H9 (cell line): ENCODE measurements at regions not wholly inside any gene's neighbourhood (a gene's known extent, or its start where the extent isn't known, plus 50 kb on each side); places are given as distances from the start of the nearest gene placed in this dataset.

Experiments
- DNase-seq: peaks from one replicate; pipeline ENCODE4 v3.0.0-alpha.2; 2017
- H2AFZ ChIP-seq: one replicate; pipeline ENCODE4 v1.6.1; 2013; ENCODE audit warnings: mild to moderate bottlenecking, low read length, control low read depth, moderate library complexity
- H2AK5ac ChIP-seq: 2 replicates; pipeline ENCODE4 v1.6.1; 2013; ENCODE audit warnings: low read length, control low read depth, mixed read lengths; ENCODE audit not compliant: insufficient read length
- H2BK120ac ChIP-seq: one replicate; pipeline ENCODE4 v1.6.1; 2013; ENCODE audit warnings: low read depth, mild to moderate bottlenecking, low read length, control low read depth, inconsistent platforms; ENCODE audit not compliant: poor library complexity, severe bottlenecking
- H2BK12ac ChIP-seq: 2 replicates; pipeline ENCODE4 v1.6.1; 2013; ENCODE audit warnings: low read length, control low read depth, mixed read lengths, low read depth; ENCODE audit not compliant: insufficient read length
- H2BK15ac ChIP-seq: 2 replicates; pipeline ENCODE4 v1.6.1; 2013; ENCODE audit warnings: low read depth, low read length, control low read depth
- H2BK20ac ChIP-seq: one replicate; pipeline ENCODE4 v1.6.1; 2013; ENCODE audit warnings: low read depth, mild to moderate bottlenecking, low read length, control low read depth, inconsistent platforms; ENCODE audit not compliant: poor library complexity, severe bottlenecking
- H2BK5ac ChIP-seq: 2 replicates; pipeline ENCODE4 v1.6.1; 2013; ENCODE audit warnings: low read length, control low read depth, mixed read lengths; ENCODE audit not compliant: insufficient read length
- H3K14ac ChIP-seq: 2 replicates; pipeline ENCODE4 v1.6.1; 2013; ENCODE audit warnings: low read length, control low read depth; ENCODE audit not compliant: insufficient read depth
- H3K18ac ChIP-seq: 2 replicates; pipeline ENCODE4 v1.6.1; 2013; ENCODE audit warnings: low read depth, mild to moderate bottlenecking, mixed read lengths, low read length, control low read depth; ENCODE audit not compliant: insufficient read length
- H3K23ac ChIP-seq: 2 replicates; pipeline ENCODE4 v1.6.1; 2013; ENCODE audit warnings: low read length, control low read depth, mixed read lengths, low read depth; ENCODE audit not compliant: insufficient read length
- H3K23me2 ChIP-seq: 2 replicates; pipeline ENCODE4 v1.6.1; 2013; ENCODE audit warnings: low read depth, mild to moderate bottlenecking, mixed read lengths, low read length, control low read depth; ENCODE audit not compliant: insufficient read length, poor library complexity, severe bottlenecking
- H3K27ac ChIP-seq: 2 replicates; pipeline ENCODE4 v1.5.1; 2013; ENCODE audit warnings: low read length, control low read depth, mixed read lengths, low read depth; ENCODE audit not compliant: insufficient read length
- H3K27me3 ChIP-seq: 2 replicates; pipeline ENCODE4 v1.6.1; 2013; ENCODE audit warnings: low read length, control low read depth, inconsistent platforms; ENCODE audit not compliant: insufficient read depth
- H3K4ac ChIP-seq: 2 replicates; pipeline ENCODE4 v1.6.1; 2013; ENCODE audit warnings: low read depth, mild to moderate bottlenecking, control low read depth, inconsistent platforms, low read length, moderate library complexity
- H3K4me1 ChIP-seq: 2 replicates; pipeline ENCODE4 v1.6.1; 2013; ENCODE audit warnings: low read length, control low read depth, inconsistent platforms; ENCODE audit not compliant: insufficient read depth
- H3K4me2 ChIP-seq: 2 replicates; pipeline ENCODE4 v1.6.1; 2013; ENCODE audit warnings: low read length, control low read depth, mixed read lengths; ENCODE audit not compliant: insufficient read length, insufficient read depth
- H3K56ac ChIP-seq: 2 replicates; pipeline ENCODE4 v1.6.1; 2013; ENCODE audit warnings: low read depth, mild to moderate bottlenecking, mixed read lengths, low read length, control low read depth; ENCODE audit not compliant: insufficient read length
- H3K79me1 ChIP-seq: 2 replicates; pipeline ENCODE4 v1.6.1; 2013; ENCODE audit warnings: low read depth, mild to moderate bottlenecking, moderate library complexity, low read length, control low read depth, inconsistent platforms; ENCODE audit not compliant: insufficient read depth, poor library complexity, severe bottlenecking
- H3K79me2 ChIP-seq: 2 replicates; pipeline ENCODE4 v1.6.1; 2013; ENCODE audit warnings: low read length, control low read depth, inconsistent platforms; ENCODE audit not compliant: insufficient read depth
- H3K9ac ChIP-seq: 2 replicates; pipeline ENCODE4 v1.6.1; 2013; ENCODE audit warnings: low read length, control low read depth, mixed read lengths; ENCODE audit not compliant: insufficient read length; ENCODE audit errors: extremely low read depth
- H3K9me3 ChIP-seq: one replicate; pipeline ENCODE4 v1.6.1; 2013; ENCODE audit warnings: low read depth, low read length, inconsistent platforms; ENCODE audit not compliant: control insufficient read depth
- H3T11ph ChIP-seq: one replicate; pipeline ENCODE4 v1.6.1; 2013; ENCODE audit warnings: mild to moderate bottlenecking, low read length, control low read depth, inconsistent platforms
- H4K20me1 ChIP-seq: one replicate; pipeline ENCODE4 v1.6.1; 2013; ENCODE audit not compliant: control insufficient read depth, insufficient read length, insufficient read depth
- H4K5ac ChIP-seq: 2 replicates; pipeline ENCODE4 v1.6.1; 2013; ENCODE audit warnings: low read depth, mild to moderate bottlenecking, mixed read lengths, low read length, control low read depth; ENCODE audit not compliant: insufficient read length
- H4K8ac ChIP-seq: replicated peaks from 2 replicates; pipeline ENCODE4 v1.6.1; 2013; ENCODE audit warnings: low read length, control low read depth, mixed read lengths, low read depth; ENCODE audit not compliant: insufficient read length
- H4K91ac ChIP-seq: 2 replicates; pipeline ENCODE4 v1.6.1; 2013; ENCODE audit warnings: low read depth, mild to moderate bottlenecking, moderate library complexity, mixed read lengths, low read length, control low read depth; ENCODE audit not compliant: insufficient read length
- H3K27ac Mint-ChIP-seq, 3 experiments: 2 replicates in 2 of 3; 3 replicates in 1 of 3; pipeline ENCODE4 v1.8.0; 2020 to 2021; ENCODE audit warnings: mixed read lengths in 3 of 3, mild to moderate bottlenecking in 1 of 3, moderate library complexity in 1 of 3
- H3K27me3 Mint-ChIP-seq: 2 replicates; pipeline ENCODE4 v1.8.0; 2021; ENCODE audit warnings: low read depth, mild to moderate bottlenecking, moderate library complexity, mixed read lengths
- H3K36me3 Mint-ChIP-seq, 3 experiments: 2 replicates in 2 of 3; 3 replicates in 1 of 3; pipeline ENCODE4 v1.8.0; 2020 to 2021; ENCODE audit warnings: low read depth in 3 of 3, mixed read lengths in 3 of 3; ENCODE audit not compliant: insufficient read depth in 1 of 3
- H3K4me1 Mint-ChIP-seq, 2 experiments: 2 replicates each; pipeline ENCODE4 v1.8.0; 2020; ENCODE audit warnings: mixed read lengths in 2 of 2
- H3K4me3 Mint-ChIP-seq, 2 experiments: 2 replicates in 1 of 2; 3 replicates in 1 of 2; pipeline ENCODE4 v1.8.0; 2020 to 2021; ENCODE audit warnings: mild to moderate bottlenecking in 2 of 2, mixed read lengths in 2 of 2, moderate library complexity in 1 of 2
- H3K9me3 Mint-ChIP-seq, 2 experiments: 2 replicates in 1 of 2; 3 replicates in 1 of 2; pipeline ENCODE4 v1.8.0; 2020; ENCODE audit warnings: mild to moderate bottlenecking in 2 of 2, mixed read lengths in 2 of 2, moderate library complexity in 1 of 2
- WGBS: extraction: QIAGEN DNeasy Blood & Tissue Kit; methylation state at CpG from one replicate; pipeline ENCODE4 v1.1.7; 2013; ENCODE audit warnings: missing lambda C conversion rate, low lambda C conversion rate, mixed read lengths; ENCODE audit not compliant: insufficient read length; ENCODE audit errors: extremely low coverage; 5-methylcytosine and 5-hydroxymethylcytosine counted together
- TF ChIP-seq, protein P1 (sequence below): fragments of 200-600 bp; sonication (generic); conservative IDR thresholded peaks from 3 replicates; pipeline ENCODE4 v1.8.0; 2021; ENCODE audit warnings: antibody characterized with exemption, mild to moderate bottlenecking

DNA sequence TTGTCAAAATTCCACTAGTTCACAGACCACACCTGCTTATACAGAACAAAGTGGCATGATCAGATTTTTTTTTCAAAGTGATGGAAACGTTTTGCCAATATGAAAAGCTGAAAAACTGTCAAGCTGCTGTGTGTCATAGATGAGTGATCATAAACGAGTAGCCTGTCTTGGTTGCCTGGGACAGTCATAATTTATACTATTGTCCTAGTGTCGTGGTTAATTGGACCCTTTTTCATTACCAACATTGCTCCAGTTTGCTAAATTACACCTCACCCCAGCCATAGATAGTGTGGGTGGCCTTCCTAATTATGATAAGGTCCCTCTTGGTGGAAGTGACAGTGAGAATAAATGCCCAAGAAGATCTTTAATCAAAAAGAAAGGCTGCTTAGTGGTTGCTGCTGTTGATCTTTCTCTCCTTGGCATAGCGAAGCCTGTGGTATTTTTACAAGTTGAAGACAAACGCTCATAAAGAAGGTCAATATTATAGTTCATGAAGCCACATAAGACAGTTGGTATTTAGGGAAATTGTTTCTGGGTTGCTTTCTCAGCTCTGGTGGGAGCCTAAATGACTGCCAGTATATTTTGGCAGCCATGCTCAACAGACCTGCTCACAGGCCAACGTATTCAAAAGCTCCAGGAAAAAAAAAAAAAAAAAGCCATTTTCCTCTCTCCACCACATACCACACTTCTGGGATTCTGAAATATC, 478.1 kb downstream of the PLA2G4A start:
- no peak overlapping the region for H2BK20ac ChIP-seq
- H3T11ph ChIP-seq = no peak overlapping the region
- H4K5ac ChIP-seq = no peak overlapping the region
- H3K36me3 Mint-ChIP-seq = no peaks in the 10 kb centered on the region; a peak in 1 of 7 replicates
- H3K9me3 Mint-ChIP-seq = peaks cover 0 to 2% of the 10 kb centered on the region in 2 experiments; a peak in 1 of 5 replicates
- no peak overlapping the region for H2BK120ac ChIP-seq
- H2AFZ ChIP-seq = no peak overlapping the region
- no peak overlapping the region for H2BK15ac ChIP-seq
- no peak overlapping the region for H3K27ac Mint-ChIP-seq
- no peak overlapping the region for H4K91ac ChIP-seq
- H3K9ac ChIP-seq = no peak overlapping the region
- no peak overlapping the region for H3K18ac ChIP-seq
- H3K4me3 Mint-ChIP-seq = no peak overlapping the region
- TF ChIP-seq, protein P1, sequence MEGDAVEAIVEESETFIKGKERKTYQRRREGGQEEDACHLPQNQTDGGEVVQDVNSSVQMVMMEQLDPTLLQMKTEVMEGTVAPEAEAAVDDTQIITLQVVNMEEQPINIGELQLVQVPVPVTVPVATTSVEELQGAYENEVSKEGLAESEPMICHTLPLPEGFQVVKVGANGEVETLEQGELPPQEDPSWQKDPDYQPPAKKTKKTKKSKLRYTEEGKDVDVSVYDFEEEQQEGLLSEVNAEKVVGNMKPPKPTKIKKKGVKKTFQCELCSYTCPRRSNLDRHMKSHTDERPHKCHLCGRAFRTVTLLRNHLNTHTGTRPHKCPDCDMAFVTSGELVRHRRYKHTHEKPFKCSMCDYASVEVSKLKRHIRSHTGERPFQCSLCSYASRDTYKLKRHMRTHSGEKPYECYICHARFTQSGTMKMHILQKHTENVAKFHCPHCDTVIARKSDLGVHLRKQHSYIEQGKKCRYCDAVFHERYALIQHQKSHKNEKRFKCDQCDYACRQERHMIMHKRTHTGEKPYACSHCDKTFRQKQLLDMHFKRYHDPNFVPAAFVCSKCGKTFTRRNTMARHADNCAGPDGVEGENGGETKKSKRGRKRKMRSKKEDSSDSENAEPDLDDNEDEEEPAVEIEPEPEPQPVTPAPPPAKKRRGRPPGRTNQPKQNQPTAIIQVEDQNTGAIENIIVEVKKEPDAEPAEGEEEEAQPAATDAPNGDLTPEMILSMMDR = no peak
- no peak overlapping the region for H4K8ac ChIP-seq
- no peaks in the 10 kb centered on the region for H3K23me2 ChIP-seq
- H3K14ac ChIP-seq = no peak overlapping the region
- H3K4ac ChIP-seq = no peak overlapping the region
- H3K56ac ChIP-seq = no peak overlapping the region
- H3K27me3 ChIP-seq = no peaks in the 10 kb centered on the region
- H2BK12ac ChIP-seq = no peak overlapping the region
- no peak overlapping the region for H3K23ac ChIP-seq
- H3K79me1 ChIP-seq = no peaks in the 10 kb centered on the region
- H3K4me2 ChIP-seq = no peak overlapping the region
- WGBS = no CpG with 5 or more reads among the region's 6 CpGs
- H2AK5ac ChIP-seq = no peak overlapping the region
- H3K27me3 Mint-ChIP-seq = no peaks in the 10 kb centered on the region
- H3K4me1 ChIP-seq = no peaks in the 10 kb centered on the region
- H3K4me1 Mint-ChIP-seq = no peaks in the 10 kb centered on the region
- H3K27ac ChIP-seq = no peak overlapping the region
- H3K9me3 ChIP-seq = no peaks in the 10 kb centered on the region
- no peak for DNase-seq
- H3K79me2 ChIP-seq = no peaks in the 10 kb centered on the region
- no peak overlapping the region for H2BK5ac ChIP-seq
- H4K20me1 ChIP-seq = no peaks in the 10 kb centered on the region
